ENCODE measurements at regions not wholly inside any gene's neighbourhood (a gene's known extent, or its start where the extent isn't known, plus 50 kb on each side); places are given as distances from the start of the nearest gene placed in this dataset.
"Not testable (repeated sequence)": the region's sequence is repeated elsewhere in the genome, so short reads cannot be mapped to it uniquely, and the experiment has no call there.

DNA sequence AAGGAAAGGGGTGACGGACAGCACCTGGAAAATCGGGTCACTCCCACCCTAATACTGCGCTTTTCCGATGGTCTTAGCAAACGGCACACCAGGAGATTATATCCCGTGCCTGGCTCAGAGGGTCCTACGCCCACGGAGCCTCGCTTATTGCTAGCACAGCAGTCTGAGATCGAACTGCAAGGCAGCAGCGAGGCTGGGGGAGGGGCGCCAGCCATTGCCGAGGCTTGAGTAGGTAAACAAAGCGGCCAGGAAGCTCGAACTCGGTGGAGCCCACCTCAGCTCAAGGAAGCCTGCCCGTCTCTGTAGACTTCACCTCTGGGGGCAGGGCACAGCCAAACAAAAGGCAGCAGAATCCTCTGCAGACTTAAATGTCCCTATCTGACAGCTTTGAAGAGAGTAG, 91.5 kb upstream of the MBIP start:
- not testable (repeated sequence) for DNase-seq (ENCODE audit: low spot score)

GRCh38 chr14:36408388-36408787, 88.0 kb upstream of the MBIP start:
- no peak for DNase-seq (ENCODE audit: low spot score)

DNA sequence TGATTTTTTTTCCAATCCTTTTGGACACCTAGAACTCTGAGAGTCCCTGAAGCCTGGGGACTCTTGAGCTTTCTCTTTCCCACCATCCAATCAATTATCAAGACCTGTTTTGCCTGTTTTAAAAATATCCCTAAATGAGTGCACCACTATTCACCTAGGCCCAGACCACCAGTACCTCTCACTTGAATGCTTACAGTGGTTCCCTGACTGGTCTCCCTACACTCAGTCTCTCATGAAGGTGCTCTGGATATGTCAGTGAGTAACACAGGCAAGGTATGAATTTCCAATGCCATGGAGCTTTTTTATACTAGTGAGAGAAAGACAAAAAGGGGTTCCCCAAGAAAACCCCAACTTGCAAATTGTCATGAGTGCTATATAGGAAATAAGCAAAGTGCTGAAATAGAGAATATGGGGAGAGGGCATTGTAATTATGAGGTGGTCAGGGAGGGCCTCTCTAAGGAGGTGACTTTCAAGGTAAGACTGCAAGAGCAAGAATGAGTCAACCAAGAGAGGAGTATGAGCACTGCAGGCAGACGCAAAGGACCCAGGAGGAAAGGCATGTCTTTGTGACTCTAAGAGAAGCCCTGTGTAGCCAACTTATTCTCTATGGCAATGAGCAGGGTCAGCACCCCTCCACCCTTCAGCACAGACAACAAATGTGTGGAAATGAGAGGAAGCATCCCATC, 85.3 kb upstream of the MBIP start:
- DNase-seq (ENCODE audit: low spot score): no peak

GRCh38 chr14:36402867-36403266, 82.4 kb upstream of the MBIP start:
- DNase-seq (ENCODE audit: low spot score): no peak

DNA sequence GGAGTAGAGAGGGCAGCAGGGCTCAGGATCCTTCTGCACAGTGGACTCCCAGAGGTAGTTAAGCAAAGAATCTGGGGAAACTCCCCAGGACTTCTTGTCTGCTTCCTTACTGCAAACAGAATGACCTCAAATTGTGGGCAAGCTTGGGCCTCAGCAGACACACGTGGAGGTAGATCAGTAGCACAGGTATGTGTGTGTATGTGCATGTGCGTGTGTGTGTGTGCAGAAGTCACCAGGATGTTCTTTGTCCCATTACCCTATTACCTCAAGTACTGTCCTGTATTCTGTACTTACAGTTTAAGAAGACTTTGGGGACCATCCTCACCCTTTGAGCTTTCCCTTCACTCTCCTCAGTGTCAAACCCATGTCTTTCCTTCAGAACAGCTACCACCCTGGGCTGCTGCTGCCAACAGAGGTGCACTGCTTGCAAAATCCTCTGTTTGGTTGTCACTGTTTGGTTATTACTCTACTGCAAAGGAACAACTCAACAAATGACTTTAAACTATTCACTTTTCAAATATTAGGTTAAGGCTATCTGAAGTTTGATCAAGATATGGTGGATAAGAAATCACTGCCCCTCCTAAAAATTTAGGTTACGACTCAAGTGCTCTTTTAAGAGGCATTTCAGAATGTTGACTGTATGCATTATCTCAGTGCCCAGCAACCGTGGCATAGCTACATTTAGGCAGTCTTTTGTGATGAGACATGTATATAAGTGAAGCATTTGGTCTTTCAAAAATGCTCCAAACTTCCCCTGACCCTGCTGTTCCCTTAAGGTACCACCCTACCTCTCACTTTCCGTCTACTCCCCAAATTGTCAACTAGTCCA, 78.2 kb upstream of the MBIP start:
- DNase-seq (ENCODE audit: low spot score): no peak

GRCh38 chr14:36397357-36397756, 76.9 kb upstream of the MBIP start:
- DNase-seq (ENCODE audit: low spot score): no peak

DNA sequence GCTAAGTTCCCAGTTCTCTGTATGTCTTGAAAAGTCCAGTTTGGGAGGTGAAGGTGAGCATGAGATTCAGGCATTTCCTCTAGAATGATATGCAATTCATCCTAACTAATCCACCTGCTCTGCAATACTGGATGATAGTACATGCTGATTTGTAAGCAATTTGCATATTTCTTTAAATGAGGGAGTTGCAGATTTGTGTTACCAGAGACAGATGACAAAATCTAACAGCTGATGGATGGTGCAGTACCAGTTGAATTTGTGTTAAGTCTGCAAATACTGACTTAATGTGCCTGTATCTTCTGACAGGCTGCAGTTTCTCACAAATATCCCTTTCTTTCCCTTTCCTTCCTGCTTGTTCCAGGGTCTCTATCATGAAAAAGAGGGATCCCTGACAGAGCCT, 76.4 kb upstream of the MBIP start:
- DNase-seq (ENCODE audit: low spot score): no peak

- no peak for DNase-seq (ENCODE audit: low spot score)
Observed at GRCh38 chr14:36394593-36394992, 74.2 kb upstream of the MBIP start.

GRCh38 chr14:36390718-36391117, 70.3 kb upstream of the MBIP start:
- DNase-seq (ENCODE audit: low spot score): no peak

DNA sequence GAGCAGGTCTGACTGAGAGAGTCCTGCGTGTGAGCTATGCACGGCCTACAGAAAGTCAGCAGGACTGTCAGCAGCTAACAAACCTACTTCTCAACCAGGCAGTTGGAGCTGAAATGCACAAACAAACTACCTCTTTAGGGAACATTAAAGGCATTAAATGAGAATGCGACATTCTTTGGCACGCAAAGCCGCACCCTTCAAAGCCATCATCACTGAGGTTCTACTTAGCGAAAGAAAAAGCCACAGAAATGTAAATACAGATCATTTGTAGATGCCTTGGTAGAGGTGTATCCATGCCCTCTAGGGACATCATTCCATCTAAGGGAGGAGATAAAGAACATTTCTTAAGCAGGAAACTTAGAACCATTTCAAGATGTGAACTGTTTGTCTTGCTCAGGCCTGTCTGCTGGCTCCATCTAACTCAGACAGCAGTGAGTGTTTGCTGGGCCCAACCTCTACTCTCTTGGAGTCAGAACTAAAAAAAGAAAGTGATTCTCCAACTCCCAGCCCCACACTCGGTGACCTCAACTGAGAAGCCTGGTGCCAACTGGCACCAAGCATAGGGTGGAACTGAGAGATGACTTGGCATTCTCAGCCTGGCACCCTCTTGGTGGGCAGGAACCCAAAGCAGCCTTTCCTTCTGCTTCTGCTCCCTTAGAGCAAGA, 63.5 kb upstream of the MBIP start:
- DNase-seq (ENCODE audit: low spot score): peak; percentile 63

DNA sequence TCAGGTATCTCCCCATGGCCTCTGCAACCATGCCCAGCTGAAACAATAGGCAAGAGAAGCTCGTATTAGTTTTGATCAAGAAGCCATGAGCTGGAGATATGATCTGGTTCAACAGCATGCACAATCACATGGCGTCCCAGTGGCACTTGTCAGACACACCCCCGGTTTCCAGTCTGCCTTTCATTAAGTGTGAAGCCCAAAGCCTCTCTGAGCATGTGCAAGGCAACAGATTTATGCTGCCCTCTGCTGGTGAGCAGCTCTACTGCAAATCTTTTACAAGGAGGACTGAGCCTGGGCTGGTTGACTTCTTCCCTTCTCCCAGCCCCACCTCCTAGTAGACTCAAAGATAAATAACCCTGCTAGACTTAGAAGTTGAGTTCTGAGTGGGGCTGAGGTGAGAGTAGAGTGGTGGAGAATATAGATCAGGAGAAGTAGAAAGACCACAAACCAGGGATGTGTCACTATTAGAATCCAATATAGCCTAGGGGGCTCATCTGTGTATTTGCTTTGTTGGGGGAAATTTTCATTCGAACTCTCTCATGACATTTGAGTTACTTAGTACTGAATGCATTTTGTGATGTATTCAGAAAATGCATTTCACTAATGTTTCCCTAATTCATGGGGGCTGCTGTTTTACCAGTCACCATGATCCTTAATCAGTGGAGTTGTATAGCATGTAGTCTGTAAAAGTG, 53.7 kb upstream of the MBIP start:
- peak; percentile 92 for DNase-seq (ENCODE audit: low spot score)

All from pons (tissue), 1 donor.